SK-N-SH (cell line): ENCODE measurements at regions not wholly inside any gene's neighbourhood (a gene's known extent, or its start where the extent isn't known, plus 50 kb on each side); places are given as distances from the start of the nearest gene placed in this dataset.

ENCODE experiments used
- CTCF ChIP-seq: fragments of 200-600 bp; sonication (generic); IDR thresholded peaks from 2 replicates; pipeline ENCODE4 v1.6.1; 2017; ENCODE audit warnings: antibody characterized with exemption, mild to moderate bottlenecking, moderate library complexity
- EP300 ChIP-seq, 2 experiments: IDR thresholded peaks; 2 replicates each; pipeline versions ENCODE4 v1.4.0 to v1.6.1; 2012; ENCODE audit warnings: borderline replicate concordance in 1 of 2, low read depth in 1 of 2, low read length in 1 of 2
- FOXM1 ChIP-seq: IDR thresholded peaks from 2 replicates; pipeline ENCODE4 v1.4.0; 2012; ENCODE audit warnings: low read depth, mild to moderate bottlenecking
- POLR2AphosphoS5 ChIP-seq: IDR thresholded peaks from 2 replicates; pipeline ENCODE4 v1.6.1; 2012; ENCODE audit warnings: low read depth, low read length
- USF2 ChIP-seq: fragments of 150-350 bp; IDR thresholded peaks from 2 replicates; pipeline ENCODE4 v1.6.1; 2017; ENCODE audit warnings: antibody characterized with exemption, low read length, low read depth, borderline replicate concordance

- no peak for TF ChIP-seq USF2
- TF ChIP-seq FOXM1, result no peak
- no peak for TF ChIP-seq POLR2AphosphoS5
- TF ChIP-seq CTCF, result no peak
- TF ChIP-seq EP300 (IDR thresholded peaks at IDR 0.05; ENCODE audit: borderline replicate concordance in 1 of 2, low read depth in 1 of 2, low read length in 1 of 2), result no peak
These were observed 122.0 kb upstream of the AHR start for GRCh38 chr7:17176371-17177032.
